ENCODE measurements at regions not wholly inside any gene's neighbourhood (a gene's known extent, or its start where the extent isn't known, plus 50 kb on each side); places are given as distances from the start of the nearest gene placed in this dataset.

- H3K4me3 ChIP-seq (ENCODE audit: low read length): no peak overlapping the region
- DNase-seq (ENCODE audit: low read depth): no peak
These were observed 76.2 kb upstream of the FRMD6 start for GRCh38 chr14:51575349-51576116.

GRCh38 chr14:51576117-51576430, 75.6 kb upstream of the FRMD6 start:
- no peak for TF ChIP-seq CTCF (conservative IDR thresholded peaks at IDR 0.05; ENCODE audit: low read depth, low read length)
- H3K4me3 ChIP-seq (ENCODE audit: low read length): no peak overlapping the region
- no peak for DNase-seq (ENCODE audit: low read depth)

More at GRCh38 chr14:51575349-51576116, 76.2 kb upstream of the FRMD6 start:
- no peak for TF ChIP-seq CTCF (conservative IDR thresholded peaks at IDR 0.05; ENCODE audit: low read depth, low read length)

GRCh38 chr14:51576879-51577278, 74.8 kb upstream of the FRMD6 start:
- TF ChIP-seq CTCF (conservative IDR thresholded peaks at IDR 0.05; ENCODE audit: low read depth, low read length): no peak
- H3K4me3 ChIP-seq (ENCODE audit: low read length): no peak overlapping the region
- DNase-seq (ENCODE audit: low read depth): no peak

GRCh38 chr14:51578853-51579252, 72.9 kb upstream of the FRMD6 start:
- TF ChIP-seq CTCF (conservative IDR thresholded peaks at IDR 0.05; ENCODE audit: low read depth, low read length): no peak
- no peak overlapping the region for H3K4me3 ChIP-seq (ENCODE audit: low read length)
- DNase-seq (ENCODE audit: low read depth): no peak

- no peak for TF ChIP-seq CTCF (conservative IDR thresholded peaks at IDR 0.05; ENCODE audit: low read depth, low read length)
- no peak overlapping the region for H3K4me3 ChIP-seq (ENCODE audit: low read length)
- no peak for DNase-seq (ENCODE audit: low read depth)
These were observed 70.5 kb upstream of the FRMD6 start for GRCh38 chr14:51581017-51581881.

- no peak overlapping the region for H3K4me3 ChIP-seq (ENCODE audit: low read length)
- DNase-seq (ENCODE audit: low read depth): no peak
These were observed 69.3 kb upstream of the FRMD6 start for GRCh38 chr14:51582437-51582836.

More at GRCh38 chr14:51582437-51582836, 69.3 kb upstream of the FRMD6 start:
- no peak for TF ChIP-seq CTCF (conservative IDR thresholded peaks at IDR 0.05; ENCODE audit: low read depth, low read length)
